ENCODE measurements at regions not wholly inside any gene's neighbourhood (a gene's known extent, or its start where the extent isn't known, plus 50 kb on each side); places are given as distances from the start of the nearest gene placed in this dataset.

- TF ChIP-seq JUNB (IDR thresholded peaks at IDR 0.05; ENCODE audit: unreplicated experiment) (no peak), REST (IDR thresholded peaks at IDR 0.05; ENCODE audit: unreplicated experiment) (no peak)
Observed at GRCh38 chr7:67344481-67345193, 348.0 kb downstream of the TYW1 start (continued).

GRCh38 chr7:67346126-67346525, 349.5 kb downstream of the TYW1 start:
- ATAC-seq (no peak), DNase-seq (ENCODE audit: low spot score) (no peak)
- Mint-ChIP-seq H3K27me3 (ENCODE audit: insufficient read depth, low read depth, poor library complexity) (peaks cover 11% of the 10 kb centered on the region), H3K36me3 (ENCODE audit: low read depth) (peaks cover 19% of the 10 kb centered on the region), H3K27ac (no peak overlapping the region), H3K4me1 (no peaks in the 10 kb centered on the region), H3K9me3 (peaks cover 16% of the 10 kb centered on the region), H3K4me3 (no peak overlapping the region)
- Histone ChIP-seq H2AFZ (no peak overlapping the region), H4K20me1 (replicated peaks; ENCODE audit: insufficient read depth) (no peaks in the 10 kb centered on the region), H3K4me1 (ENCODE audit: insufficient read depth) (no peaks in the 10 kb centered on the region), H3K9me2 (ENCODE audit: insufficient read depth) (no peaks in the 10 kb centered on the region), H3F3A (replicated peaks; ENCODE audit: low read depth) (no peaks in the 10 kb centered on the region), H3K27ac (ENCODE audit: low read depth) (no peak overlapping the region), H3K79me2 (replicated peaks; ENCODE audit: insufficient read depth) (no peaks in the 10 kb centered on the region), H3K27me3 (ENCODE audit: insufficient read depth) (no peaks in the 10 kb centered on the region), H3K4me3 (no peak overlapping the region), H3K4me2 (no peak overlapping the region), H3K36me3 (ENCODE audit: insufficient read depth) (no peaks in the 10 kb centered on the region)
- no peak for TF ChIP-seq JUNB (IDR thresholded peaks at IDR 0.05; ENCODE audit: unreplicated experiment)
- TF ChIP-seq STAT1 (IDR thresholded peaks at IDR 0.05; ENCODE audit: unreplicated experiment) = no peak
- TF ChIP-seq POLR2AphosphoS5 (IDR thresholded peaks at IDR 0.05; ENCODE audit: low read depth) = no peak
- TF ChIP-seq REST (IDR thresholded peaks at IDR 0.05; ENCODE audit: unreplicated experiment) = no peak
- no peak for TF ChIP-seq CREB1 (CRISPR knock-in tag; IDR thresholded peaks at IDR 0.05; ENCODE audit: low read depth)
- no peak for TF ChIP-seq ZNF462 (CRISPR knock-in tag; IDR thresholded peaks at IDR 0.05)
- no peak for TF ChIP-seq NANOG (IDR thresholded peaks at IDR 0.05; ENCODE audit: borderline replicate concordance)
- TF ChIP-seq EZH2phosphoT487 (IDR thresholded peaks at IDR 0.05; ENCODE audit: unreplicated experiment) = no peak
- no peak for TF ChIP-seq ETS1 (IDR thresholded peaks at IDR 0.05)
